HCT116 (cell line): ENCODE measurements at regions not wholly inside any gene's neighbourhood (a gene's known extent, or its start where the extent isn't known, plus 50 kb on each side); places are given as distances from the start of the nearest gene placed in this dataset.

Experiments used
- ATAC-seq: fragments of 200-7000 bp; cut with Tn5 transposase; 2 replicates; pipeline ENCODE4 v1.9.1; 2020; ENCODE audit warnings: mild to moderate bottlenecking, moderate library complexity
- BruUV-seq: library from RNA; stranded (reverse); fragments of 400-500 nt; replicated peaks from 2 replicates; lab custom pipeline; 2021; lab: Mats Ljungman, UMichigan
- CTCF ChIA-PET: fragments of 300-600 bp; sonication (Branson Sonifier 250); formaldehyde crosslinking; loops from one replicate; lab custom pipeline; 2021; ENCODE audit warnings: antibody characterized with exemption; lab: Charles Lee
- POLR2A ChIA-PET: fragments of 300-600, 350-600 bp; sonication (Branson Sonifier 250); formaldehyde crosslinking; loops from one replicate; lab custom pipeline; 2021; ENCODE audit warnings: antibody characterized with exemption; lab: Charles Lee
- RAD21 ChIA-PET, 2 experiments: fragments of 300-600 bp; sonication (Branson Sonifier 250); formaldehyde crosslinking; loops; one replicate each; lab custom pipeline; 2023; ENCODE audit warnings: low total read pairs in 2 of 2; ENCODE audit not compliant: uncharacterized antibody in 2 of 2, unreplicated experiment in 2 of 2, low non-redundant PET in 1 of 2; lab: Charles Lee
- DNase-seq: peaks from one replicate; pipeline ENCODE4 v3.0.0-alpha.2; 2010; ENCODE audit warnings: low read depth, low spot score
- H2AFZ ChIP-seq: fragments of 200-600 bp; shearing (Covaris generic), sonication (generic); 2 replicates; pipeline ENCODE4 v1.6.1; 2017; ENCODE audit warnings: low read depth, mixed run types, mixed read lengths, antibody characterized with exemption, low read length; ENCODE audit not compliant: poor library complexity, severe bottlenecking
- H3K27ac ChIP-seq: 2 replicates; pipeline ENCODE4 v1.5.1; 2012; ENCODE audit warnings: low read depth, low read length
- H3K27me3 ChIP-seq: fragments of 200-600 bp; sonication (generic); 2 replicates; pipeline ENCODE4 v1.6.1; 2016; ENCODE audit warnings: mixed run types, low read length, mixed read lengths; ENCODE audit not compliant: insufficient read depth
- H3K36me3 ChIP-seq, 2 experiments: fragments of 200-500 bp in 1 of 2; fragments of 200-600 bp in 1 of 2; sonication (Bioruptor generic) in 1 of 2; sonication (generic) in 1 of 2; 2 replicates each; pipeline versions ENCODE4 v1.5.1 to v1.6.1; 2014 to 2016; ENCODE audit warnings: low read length in 2 of 2, inconsistent platforms in 1 of 2, mixed read lengths in 1 of 2, mixed run types in 1 of 2; ENCODE audit not compliant: insufficient read depth in 2 of 2, control insufficient read depth in 1 of 2
- H3K4me1 ChIP-seq, 2 experiments: fragments of 200-600 bp in 1 of 2; sonication (generic) in 1 of 2; 2 replicates each; pipeline versions ENCODE4 v1.5.1 to v1.6.1; 2012 to 2017; ENCODE audit warnings: low read length in 2 of 2, inconsistent platforms in 1 of 2, mild to moderate bottlenecking in 1 of 2, mixed read lengths in 1 of 2, mixed run types in 1 of 2, moderate library complexity in 1 of 2; ENCODE audit not compliant: insufficient read depth in 2 of 2, control insufficient read depth in 1 of 2
- H3K4me2 ChIP-seq: fragments of 200-600 bp; sonication (generic); 2 replicates; pipeline ENCODE4 v1.6.1; 2017; ENCODE audit warnings: mixed run types, low read length, mixed read lengths
- H3K4me3 ChIP-seq, 2 experiments: fragments of 200-600 bp in 1 of 2; sonication (generic) in 1 of 2; replicated peaks in 1 of 2; 2 replicates each; pipeline ENCODE4 v1.5.1; 2011 to 2016; ENCODE audit warnings: low read length in 2 of 2, control low read depth in 1 of 2, low read depth in 1 of 2, mild to moderate bottlenecking in 1 of 2, mixed read lengths in 1 of 2, mixed run types in 1 of 2
- H3K79me2 ChIP-seq: fragments of 200-600 bp; sonication (generic); 2 replicates; pipeline ENCODE4 v1.6.1; 2017; ENCODE audit warnings: mild to moderate bottlenecking, mixed run types, low read length, moderate library complexity, mixed read lengths; ENCODE audit not compliant: insufficient read depth
- H3K9ac ChIP-seq: fragments of 200-600 bp; sonication (generic); 2 replicates; pipeline ENCODE4 v1.6.1; 2016; ENCODE audit warnings: low read length, mixed read lengths
- H3K9me2 ChIP-seq: fragments of 200-600 bp; sonication (generic), shearing (Covaris generic); 2 replicates; pipeline ENCODE4 v1.6.1; 2017; ENCODE audit warnings: mixed run types, mild to moderate bottlenecking, moderate library complexity; ENCODE audit not compliant: insufficient read depth
- H3K9me3 ChIP-seq, 2 experiments: fragments of 200-500 bp in 1 of 2; fragments of 200-600 bp in 1 of 2; sonication (Bioruptor generic) in 1 of 2; sonication (generic) in 1 of 2; 2 replicates each; pipeline ENCODE4 v1.6.1; 2014 to 2017; ENCODE audit warnings: low read length in 2 of 2, mixed read lengths in 2 of 2, inconsistent platforms in 1 of 2, low read depth in 1 of 2, mild to moderate bottlenecking in 1 of 2, mixed run types in 1 of 2, moderate library complexity in 1 of 2; ENCODE audit not compliant: control insufficient read depth in 1 of 2, insufficient read depth in 1 of 2
- H4K20me1 ChIP-seq: fragments of 200-600 bp; sonication (generic), shearing (Covaris generic); 2 replicates; pipeline ENCODE4 v1.6.1; 2017; ENCODE audit warnings: mixed run types, mild to moderate bottlenecking, moderate library complexity; ENCODE audit not compliant: insufficient read depth
- ATF3 ChIP-seq: IDR thresholded peaks from 2 replicates; pipeline ENCODE4 v1.6.1; 2012
- CBX3 ChIP-seq: IDR thresholded peaks from 2 replicates; pipeline ENCODE4 v1.6.1; 2012; ENCODE audit warnings: low read depth
- CEBPB ChIP-seq: IDR thresholded peaks from 2 replicates; pipeline ENCODE4 v1.6.1; 2012; ENCODE audit warnings: low read depth
- EGR1 ChIP-seq: IDR thresholded peaks from 2 replicates; pipeline ENCODE4 v1.6.1; 2012; ENCODE audit warnings: low read depth
- ELF1 ChIP-seq: IDR thresholded peaks from 2 replicates; pipeline ENCODE4 v1.6.1; 2012; ENCODE audit warnings: low read depth, borderline replicate concordance
- EZH2 ChIP-seq: fragments of 200-600 bp; sonication (generic); IDR thresholded peaks from 2 replicates; pipeline ENCODE4 v1.6.1; 2017; ENCODE audit warnings: antibody characterized with exemption, mixed run types
- EZH2phosphoT487 ChIP-seq: fragments of 200-600 bp; IDR thresholded peaks from 2 replicates; pipeline ENCODE4 v1.6.1; 2018; ENCODE audit warnings: antibody characterized with exemption, borderline replicate concordance
- FOSL1 ChIP-seq: IDR thresholded peaks from 2 replicates; pipeline ENCODE4 v1.6.1; 2012; ENCODE audit warnings: low read depth
- JUND ChIP-seq: IDR thresholded peaks from 2 replicates; pipeline ENCODE4 v1.6.1; 2012
- MAX ChIP-seq: IDR thresholded peaks from 2 replicates; pipeline ENCODE4 v1.6.1; 2012
- POLR2A ChIP-seq: IDR thresholded peaks from 2 replicates; pipeline ENCODE4 v1.7.0; 2011; ENCODE audit warnings: borderline replicate concordance; ENCODE audit not compliant: insufficient read depth, insufficient read length; ENCODE audit errors: extremely low read depth
- POLR2AphosphoS5 ChIP-seq: IDR thresholded peaks from 2 replicates; pipeline ENCODE4 v1.6.1; 2011; ENCODE audit warnings: mild to moderate bottlenecking, low read depth, low read length, moderate library complexity
- RAD21 ChIP-seq: IDR thresholded peaks from 2 replicates; pipeline ENCODE4 v1.6.1; 2012; ENCODE audit warnings: low read depth, mild to moderate bottlenecking
- SIN3A ChIP-seq: IDR thresholded peaks from 2 replicates; pipeline ENCODE4 v1.6.1; 2012; ENCODE audit warnings: low read depth
- SP1 ChIP-seq: IDR thresholded peaks from 2 replicates; pipeline ENCODE4 v1.6.1; 2012; ENCODE audit warnings: low read depth
- SRF ChIP-seq: IDR thresholded peaks from 2 replicates; pipeline ENCODE4 v1.6.1; 2012; ENCODE audit warnings: low read depth
- YY1 ChIP-seq: IDR thresholded peaks from 2 replicates; pipeline ENCODE4 v1.6.1; 2011; ENCODE audit warnings: low read length, low read depth, moderate library complexity, mild to moderate bottlenecking; ENCODE audit not compliant: insufficient replicate concordance; ENCODE audit errors: extremely low read depth
- ZBTB33 ChIP-seq: IDR thresholded peaks from 2 replicates; pipeline ENCODE4 v1.6.1; 2011; ENCODE audit warnings: mild to moderate bottlenecking, low read length, moderate library complexity; ENCODE audit not compliant: insufficient replicate concordance; ENCODE audit errors: extremely low read depth
- ZFX ChIP-seq: fragments of 450-650 bp; IDR thresholded peaks from 2 replicates; pipeline ENCODE4 v1.6.1; 2017
- intact Hi-C: fragments of 100-400 bp; cut with micrococcal nuclease; formaldehyde crosslinking; loops from 2 replicates; pipeline ENCODE4 v1.10.0; 2022

GRCh38 chrX:113741744-113742143 is 842.1 kb upstream of the HTR2C start (continued):
- no peak for TF ChIP-seq EZH2phosphoT487

- Histone ChIP-seq H3K9me2 (no peaks in the 10 kb centered on the region), H2AFZ (no peak overlapping the region), H3K9ac (no peak overlapping the region), H3K36me3 (no peaks in the 10 kb centered on the region), H3K4me2 (no peak overlapping the region), H3K79me2 (no peaks in the 10 kb centered on the region), H3K27me3 (no peaks in the 10 kb centered on the region), H3K4me3 (no peak overlapping the region), H3K9me3 (no peaks in the 10 kb centered on the region), H4K20me1 (no peaks in the 10 kb centered on the region), H3K27ac (no peak overlapping the region), H3K4me1 (no peaks in the 10 kb centered on the region)
- intact Hi-C loops, result no loop called here
- ChIA-PET POLR2A (no interaction called here), CTCF (no interaction called here), RAD21 (no interaction called here)
- DNase-seq, result no peak
- ATAC-seq, result no peak
- BruUV-seq, result no TSS peak
- TF ChIP-seq MAX (no peak), EGR1 (no peak), EZH2 (no peak), POLR2A (no peak), JUND (no peak), SP1 (no peak), FOSL1 (no peak), YY1 (no peak), POLR2AphosphoS5 (no peak), CEBPB (no peak), ELF1 (no peak), SIN3A (no peak), ATF3 (no peak), CBX3 (no peak), ZBTB33 (no peak), RAD21 (no peak), EZH2phosphoT487 (no peak), SRF (no peak), ZFX (no peak)
Observed at GRCh38 chrX:113728937-113729336, 854.9 kb upstream of the HTR2C start.
